ENCODE measurements at regions not wholly inside any gene's neighbourhood (a gene's known extent, or its start where the extent isn't known, plus 50 kb on each side); places are given as distances from the start of the nearest gene placed in this dataset.

DNA sequence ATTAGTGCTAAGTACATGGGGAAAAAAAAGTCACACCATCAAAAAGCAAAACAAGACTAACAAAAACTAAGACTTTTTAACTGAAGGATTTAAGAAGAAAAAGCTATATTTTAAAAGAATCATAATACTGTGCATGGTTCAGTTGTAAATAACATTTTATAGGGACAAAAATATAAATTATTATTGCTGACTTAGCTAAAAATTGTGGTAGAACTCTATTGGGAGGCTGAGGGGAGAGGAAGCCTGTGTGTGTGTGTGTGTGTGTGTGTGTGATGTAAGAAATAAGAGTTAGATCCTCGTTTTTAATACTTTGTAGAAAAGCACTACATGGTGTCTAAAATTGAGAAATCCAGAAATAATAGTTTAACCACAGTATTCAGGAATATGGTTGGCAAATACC, 1950.9 kb upstream of the TENM3 start:
- Mint-ChIP-seq H3K27ac (ENCODE audit: unreplicated experiment) (no peak overlapping the region), H3K27me3 (ENCODE audit: insufficient read depth, unreplicated experiment) (no peaks in the 10 kb centered on the region), H3K4me1 (ENCODE audit: low read depth, unreplicated experiment) (no peaks in the 10 kb centered on the region), H3K9me3 (ENCODE audit: unreplicated experiment) (no peaks in the 10 kb centered on the region), H3K36me3 (ENCODE audit: insufficient read depth, unreplicated experiment) (no peaks in the 10 kb centered on the region), H3K4me3 (ENCODE audit: unreplicated experiment) (no peak overlapping the region)
- Histone ChIP-seq H3K4me3 (ENCODE audit: low read depth, low read length) (no peak overlapping the region), H3K9me3 (no peaks in the 10 kb centered on the region), H3K27me3 (replicated peaks; ENCODE audit: control insufficient read depth, insufficient read depth, low read length) (no peaks in the 10 kb centered on the region), H3K4me1 (no peaks in the 10 kb centered on the region), H3K36me3 (ENCODE audit: control insufficient read depth, insufficient read depth, low read length) (no peaks in the 10 kb centered on the region)
- ChIA-PET POLR2A (no interaction called here), CTCF (no interaction called here)
- TF ChIP-seq, protein P1, sequence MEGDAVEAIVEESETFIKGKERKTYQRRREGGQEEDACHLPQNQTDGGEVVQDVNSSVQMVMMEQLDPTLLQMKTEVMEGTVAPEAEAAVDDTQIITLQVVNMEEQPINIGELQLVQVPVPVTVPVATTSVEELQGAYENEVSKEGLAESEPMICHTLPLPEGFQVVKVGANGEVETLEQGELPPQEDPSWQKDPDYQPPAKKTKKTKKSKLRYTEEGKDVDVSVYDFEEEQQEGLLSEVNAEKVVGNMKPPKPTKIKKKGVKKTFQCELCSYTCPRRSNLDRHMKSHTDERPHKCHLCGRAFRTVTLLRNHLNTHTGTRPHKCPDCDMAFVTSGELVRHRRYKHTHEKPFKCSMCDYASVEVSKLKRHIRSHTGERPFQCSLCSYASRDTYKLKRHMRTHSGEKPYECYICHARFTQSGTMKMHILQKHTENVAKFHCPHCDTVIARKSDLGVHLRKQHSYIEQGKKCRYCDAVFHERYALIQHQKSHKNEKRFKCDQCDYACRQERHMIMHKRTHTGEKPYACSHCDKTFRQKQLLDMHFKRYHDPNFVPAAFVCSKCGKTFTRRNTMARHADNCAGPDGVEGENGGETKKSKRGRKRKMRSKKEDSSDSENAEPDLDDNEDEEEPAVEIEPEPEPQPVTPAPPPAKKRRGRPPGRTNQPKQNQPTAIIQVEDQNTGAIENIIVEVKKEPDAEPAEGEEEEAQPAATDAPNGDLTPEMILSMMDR (IDR thresholded peaks at IDR 0.05; ENCODE audit: insufficient read depth in 1 of 2, low read depth in 1 of 2, low read length in 1 of 2, severe bottlenecking in 1 of 2, unreplicated experiment in 1 of 2) = no peak
- no peak for DNase-seq
- no TSS peak for BruUV-seq (replicated peaks)
- intact Hi-C loops (cut with micrococcal nuclease; ENCODE audit: unreplicated experiment) = no loop called here

DNA sequence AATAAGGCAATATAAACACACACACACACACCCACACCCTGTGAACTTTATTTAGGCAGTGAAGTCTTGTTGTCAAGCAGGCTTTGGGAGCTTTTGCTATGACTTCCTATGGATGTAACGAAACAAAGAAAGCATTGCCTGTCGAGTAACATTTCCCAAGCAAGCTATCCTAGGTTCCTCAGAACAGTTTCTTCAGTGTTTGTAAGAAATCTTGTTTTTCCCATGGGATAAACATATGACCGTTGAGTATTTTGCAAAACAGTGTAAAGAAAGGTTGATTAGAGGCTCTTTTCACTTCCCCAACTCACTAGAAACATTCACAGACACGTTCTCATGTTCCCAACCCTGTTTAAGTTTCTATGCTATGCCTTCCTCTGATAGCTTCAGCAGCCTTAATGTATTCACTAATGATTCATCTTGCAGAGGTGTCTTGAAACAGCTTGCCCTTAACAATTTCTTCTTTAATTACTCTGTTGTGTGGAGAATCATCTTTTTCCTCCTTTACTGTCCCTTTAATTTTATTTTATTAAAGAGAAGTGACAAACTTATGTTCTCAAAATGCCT, 1947.1 kb upstream of the TENM3 start:
- ChIA-PET CTCF (no interaction called here), POLR2A (no interaction called here)
- intact Hi-C loops (cut with micrococcal nuclease; ENCODE audit: unreplicated experiment) = no loop called here
- no peaks in the 10 kb centered on the region for H3K36me3 Mint-ChIP-seq (ENCODE audit: insufficient read depth, unreplicated experiment)
- no peaks in the 10 kb centered on the region for H3K36me3 ChIP-seq (ENCODE audit: control insufficient read depth, insufficient read depth, low read length)
- H3K27ac Mint-ChIP-seq (ENCODE audit: unreplicated experiment) = no peak overlapping the region
- no peaks in the 10 kb centered on the region for H3K27me3 Mint-ChIP-seq (ENCODE audit: insufficient read depth, unreplicated experiment)
- H3K9me3 ChIP-seq = no peaks in the 10 kb centered on the region
- no peaks in the 10 kb centered on the region for H3K4me1 Mint-ChIP-seq (ENCODE audit: low read depth, unreplicated experiment)
- H3K27me3 ChIP-seq (replicated peaks; ENCODE audit: control insufficient read depth, insufficient read depth, low read length) = no peaks in the 10 kb centered on the region
- TF ChIP-seq, protein P1 (IDR thresholded peaks at IDR 0.05; ENCODE audit: insufficient read depth in 1 of 2, low read depth in 1 of 2, low read length in 1 of 2, severe bottlenecking in 1 of 2, unreplicated experiment in 1 of 2) = no peak
- no peak for DNase-seq
- no peak overlapping the region for H3K4me3 Mint-ChIP-seq (ENCODE audit: unreplicated experiment)
- no peak overlapping the region for H3K4me3 ChIP-seq (ENCODE audit: low read depth, low read length)
- H3K9me3 Mint-ChIP-seq (ENCODE audit: unreplicated experiment) = no peaks in the 10 kb centered on the region
- H3K4me1 ChIP-seq = no peaks in the 10 kb centered on the region
- BruUV-seq (replicated peaks) = no TSS peak

DNA sequence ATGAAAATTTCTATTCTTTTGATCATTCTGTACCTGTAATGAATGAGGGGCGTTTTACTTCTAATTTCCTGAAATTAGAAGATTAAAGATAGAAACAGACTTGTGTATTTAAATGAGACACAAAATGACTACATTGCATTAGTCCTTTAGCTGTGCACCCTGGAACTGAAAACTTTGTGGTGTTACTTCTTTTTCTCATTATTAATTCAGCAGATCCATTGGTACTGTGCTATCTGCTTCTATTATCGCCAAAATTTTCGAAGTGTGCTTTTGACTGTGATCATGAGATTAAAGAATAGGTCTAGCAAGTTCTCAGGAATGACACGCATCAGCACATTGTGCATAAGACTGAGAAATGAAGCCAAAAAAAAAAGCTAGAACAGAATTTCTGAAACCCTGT, 1938.9 kb upstream of the TENM3 start:
- H3K36me3 ChIP-seq (ENCODE audit: control insufficient read depth, insufficient read depth, low read length) = no peaks in the 10 kb centered on the region
- H3K4me3 ChIP-seq (ENCODE audit: low read depth, low read length) = no peak overlapping the region
- no peaks in the 10 kb centered on the region for H3K27me3 ChIP-seq (replicated peaks; ENCODE audit: control insufficient read depth, insufficient read depth, low read length)
- TF ChIP-seq, protein P1 (IDR thresholded peaks at IDR 0.05; ENCODE audit: insufficient read depth in 1 of 2, low read depth in 1 of 2, low read length in 1 of 2, severe bottlenecking in 1 of 2, unreplicated experiment in 1 of 2) = no peak
- H3K36me3 Mint-ChIP-seq (ENCODE audit: insufficient read depth, unreplicated experiment) = no peaks in the 10 kb centered on the region
- no peak overlapping the region for H3K4me3 Mint-ChIP-seq (ENCODE audit: unreplicated experiment)
- BruUV-seq (replicated peaks) = no TSS peak
- POLR2A ChIA-PET = no interaction called here
- H3K4me1 Mint-ChIP-seq (ENCODE audit: low read depth, unreplicated experiment) = no peaks in the 10 kb centered on the region
- DNase-seq = no peak
- H3K9me3 ChIP-seq = no peaks in the 10 kb centered on the region
- no peaks in the 10 kb centered on the region for H3K9me3 Mint-ChIP-seq (ENCODE audit: unreplicated experiment)
- CTCF ChIA-PET = no interaction called here
- no peaks in the 10 kb centered on the region for H3K4me1 ChIP-seq
- H3K27ac Mint-ChIP-seq (ENCODE audit: unreplicated experiment) = no peak overlapping the region
- H3K27me3 Mint-ChIP-seq (ENCODE audit: insufficient read depth, unreplicated experiment) = no peaks in the 10 kb centered on the region
- intact Hi-C loops (cut with micrococcal nuclease; ENCODE audit: unreplicated experiment) = no loop called here

Data from Caco-2 (cell line).